Mammary epithelial cell (primary cell): ENCODE measurements at regions not wholly inside any gene's neighbourhood (a gene's known extent, or its start where the extent isn't known, plus 50 kb on each side); places are given as distances from the start of the nearest gene placed in this dataset.

Experiments used
- CTCF ChIP-seq, 2 donors: IDR thresholded peaks in 1 of 2; conservative IDR thresholded peaks in 1 of 2; 2 replicates each; pipeline ENCODE4 v1.5.1; 2011 to 2012; ENCODE audit warnings: inconsistent platforms in 2 of 2, low read length in 2 of 2, mild to moderate bottlenecking in 2 of 2, control low read depth in 1 of 2, low read depth in 1 of 2; ENCODE audit not compliant: insufficient read depth in 1 of 2; ENCODE audit errors: extremely low read depth in 1 of 2
- EZH2 ChIP-seq: IDR thresholded peaks from 2 replicates; pipeline ENCODE4 v1.6.1; 2012; ENCODE audit warnings: low read length, inconsistent platforms, borderline replicate concordance

DNA sequence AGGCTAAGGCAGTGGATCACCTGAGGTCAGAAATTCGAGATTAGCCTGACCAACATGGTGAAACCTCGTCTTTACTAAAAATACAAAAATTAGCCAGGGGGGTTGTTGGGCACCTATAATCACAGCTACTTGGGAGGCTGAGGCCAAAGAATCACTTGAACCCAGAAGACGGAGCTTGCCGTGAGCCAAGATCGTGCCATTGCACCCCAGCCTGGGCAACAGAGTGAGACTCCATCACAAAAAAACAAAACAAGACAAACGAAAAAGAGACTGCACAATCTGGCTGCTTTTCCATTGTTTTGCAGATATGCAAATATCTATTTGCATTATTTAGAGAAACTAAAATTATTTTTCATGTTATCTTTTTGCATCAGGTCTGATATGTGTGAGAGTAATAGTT is 83.6 kb downstream of the ZNF486 start:
- TF ChIP-seq CTCF (conservative IDR thresholded peaks at IDR 0.05 in 1 of 2, IDR thresholded peaks at IDR 0.05 in 1 of 2; ENCODE audit: extremely low read depth in 1 of 2, insufficient read depth in 1 of 2, low read depth in 1 of 2, low read length in 2 of 2) = no peak
- TF ChIP-seq EZH2 = no peak
